ENCODE measurements at regions not wholly inside any gene's neighbourhood (a gene's known extent, or its start where the extent isn't known, plus 50 kb on each side); places are given as distances from the start of the nearest gene placed in this dataset.

DNA sequence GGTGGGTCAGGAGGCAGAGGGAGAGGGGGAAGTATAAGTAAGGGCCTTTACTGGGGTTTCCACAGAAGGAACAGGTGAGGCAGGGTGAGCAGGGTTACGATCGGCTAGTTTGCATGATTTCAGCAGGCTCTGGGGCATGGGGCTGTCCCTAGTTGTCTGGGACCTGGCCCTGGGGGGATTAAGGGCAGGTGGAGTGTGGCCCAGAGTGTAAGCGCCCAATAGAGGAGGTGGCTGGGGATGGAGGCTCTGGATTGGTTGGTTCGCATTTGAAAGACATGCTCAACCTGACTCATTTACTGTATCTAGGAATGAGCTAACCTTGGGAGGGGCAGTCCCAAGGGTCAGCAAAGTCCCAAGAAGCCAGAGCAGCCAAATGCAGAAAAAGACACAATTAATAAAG, 230.3 kb downstream of the MAP2K4 start:
- TF ChIP-seq CTCF (IDR thresholded peaks at IDR 0.05) (no peak), POLR2AphosphoS5 (IDR thresholded peaks at IDR 0.05) (no peak), POLR2A (IDR thresholded peaks at IDR 0.05) (no peak), EP300 (IDR thresholded peaks at IDR 0.05) (no peak)
